ENCODE measurements at regions not wholly inside any gene's neighbourhood (a gene's known extent, or its start where the extent isn't known, plus 50 kb on each side); places are given as distances from the start of the nearest gene placed in this dataset.

DNA sequence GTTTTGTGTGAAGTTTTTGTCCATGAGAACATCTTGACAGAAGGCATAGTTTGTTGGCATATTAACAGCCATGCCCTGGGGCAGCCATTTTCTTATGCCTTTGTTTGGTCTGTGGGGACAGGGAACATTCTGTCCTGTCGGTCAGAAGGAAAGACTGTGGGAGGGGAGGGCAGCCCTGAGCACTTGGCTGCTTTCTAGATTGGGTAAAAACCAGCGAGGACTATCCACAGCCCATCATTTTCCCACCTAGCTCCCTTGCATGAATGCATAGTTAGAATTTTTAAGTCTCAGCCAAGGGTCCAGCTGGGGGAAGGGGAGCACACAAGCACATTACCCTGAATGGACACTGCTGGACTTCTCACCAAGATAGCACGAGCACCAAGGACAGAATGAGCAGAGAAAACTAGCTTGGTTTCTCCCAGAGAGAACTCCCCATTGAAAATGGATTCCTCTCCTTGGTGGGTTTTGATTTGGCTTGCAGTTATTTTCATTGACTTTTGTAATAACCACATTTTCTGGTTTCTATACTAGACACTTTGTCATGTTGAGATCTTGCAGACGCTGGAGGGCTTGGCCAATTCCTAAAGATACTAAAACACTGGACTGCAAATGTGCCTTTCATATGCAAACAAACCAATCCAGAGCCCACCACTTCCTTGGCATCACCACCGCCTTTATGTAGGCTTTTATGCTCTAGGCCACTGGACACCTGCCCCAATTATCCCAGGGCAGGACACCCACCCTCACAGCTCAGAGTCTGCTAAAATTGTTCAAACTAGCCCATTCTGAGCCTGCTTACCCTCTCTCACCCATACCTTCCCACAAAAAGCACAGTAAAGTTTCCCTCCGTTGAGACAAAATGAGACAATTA lies 129.9 kb downstream of the BOD1 start:
- TF ChIP-seq CTCF (IDR thresholded peaks at IDR 0.05) (no peak), POLR2A (IDR thresholded peaks at IDR 0.05) (no peak)

All from lower leg skin (tissue), 3 donors.